ENCODE measurements at regions not wholly inside any gene's neighbourhood (a gene's known extent, or its start where the extent isn't known, plus 50 kb on each side); places are given as distances from the start of the nearest gene placed in this dataset.

GRCh38 chr15:94666553-94666952, 435.2 kb downstream of the MCTP2 start:
- H3K27me3 ChIP-seq (ENCODE audit: control insufficient read depth, extremely low read depth, insufficient read depth, low read length): peaks cover 3% of the 10 kb centered on the region
- no peaks in the 10 kb centered on the region for H4K20me1 ChIP-seq (ENCODE audit: control insufficient read depth, extremely low read depth, insufficient read depth, low read length)
- H3K4me1 ChIP-seq (ENCODE audit: control insufficient read depth, extremely low read depth, insufficient read depth, low read length): no peaks in the 10 kb centered on the region
- dilution Hi-C loops (cut with MboI; ENCODE audit: extremely low pct_ligation_motif_present, low sequenced_read_pairs): no loop called here
- DNase-seq (ENCODE audit: low read depth, low spot score) (no peak), FAIRE-seq (no peak)
- H3K4me2 ChIP-seq (ENCODE audit: control insufficient read depth, extremely low read depth, insufficient read depth, low read depth, low read length): no peak overlapping the region
- no peaks in the 10 kb centered on the region for H3K9me1 ChIP-seq (ENCODE audit: control insufficient read depth, extremely low read depth, insufficient read depth, low read length)
- TF ChIP-seq CTCF (optimal IDR thresholded peaks at IDR 0.05 in 1 of 3, IDR thresholded peaks at IDR 0.05 in 1 of 3, conservative IDR thresholded peaks at IDR 0.05 in 1 of 3; ENCODE audit: extremely low read depth in 1 of 3, insufficient read depth in 2 of 3, low read length in 3 of 3): peak in 1 of 3 experiments; percentile 22
- TF ChIP-seq EZH2 (IDR thresholded peaks at IDR 0.05; ENCODE audit: low read length): no peak
- H3K36me3 ChIP-seq (ENCODE audit: control insufficient read depth in 2 of 2, extremely low read depth in 1 of 2, insufficient read depth in 2 of 2, low read length in 2 of 2): no peaks in the 10 kb centered on the region
- H3K79me2 ChIP-seq (ENCODE audit: control insufficient read depth, insufficient read depth, low read length): no peaks in the 10 kb centered on the region
- no peak overlapping the region for H3K27ac ChIP-seq (ENCODE audit: control insufficient read depth, insufficient read depth, low read length)
- no peak overlapping the region for H3K4me3 ChIP-seq (ENCODE audit: control insufficient read depth in 2 of 3, extremely low read depth in 1 of 3, insufficient read depth in 2 of 3, low read depth in 1 of 3, low read length in 3 of 3)
- no peak overlapping the region for H3K9ac ChIP-seq (ENCODE audit: control insufficient read depth, extremely low read depth, insufficient read depth, low read length)
- no peak overlapping the region for H2AFZ ChIP-seq (ENCODE audit: control insufficient read depth, low read length)
- H3K9me3 ChIP-seq (ENCODE audit: control insufficient read depth, low read depth, low read length): no peaks in the 10 kb centered on the region

GRCh38 chr15:94667109-94667508, 435.7 kb downstream of the MCTP2 start:
- Histone ChIP-seq H3K4me3 (ENCODE audit: control insufficient read depth in 2 of 3, extremely low read depth in 1 of 3, insufficient read depth in 2 of 3, low read depth in 1 of 3, low read length in 3 of 3) (no peak overlapping the region), H3K4me2 (ENCODE audit: control insufficient read depth, extremely low read depth, insufficient read depth, low read depth, low read length) (no peak overlapping the region), H3K79me2 (ENCODE audit: control insufficient read depth, insufficient read depth, low read length) (no peaks in the 10 kb centered on the region), H3K27me3 (ENCODE audit: control insufficient read depth, extremely low read depth, insufficient read depth, low read length) (peaks cover 3% of the 10 kb centered on the region), H3K27ac (ENCODE audit: control insufficient read depth, insufficient read depth, low read length) (no peak overlapping the region), H3K9me1 (ENCODE audit: control insufficient read depth, extremely low read depth, insufficient read depth, low read length) (no peaks in the 10 kb centered on the region), H3K36me3 (ENCODE audit: control insufficient read depth in 2 of 2, extremely low read depth in 1 of 2, insufficient read depth in 2 of 2, low read length in 2 of 2) (no peaks in the 10 kb centered on the region), H2AFZ (ENCODE audit: control insufficient read depth, low read length) (no peak overlapping the region), H3K4me1 (ENCODE audit: control insufficient read depth, extremely low read depth, insufficient read depth, low read length) (no peaks in the 10 kb centered on the region), H3K9ac (ENCODE audit: control insufficient read depth, extremely low read depth, insufficient read depth, low read length) (no peak overlapping the region), H3K9me3 (ENCODE audit: control insufficient read depth, low read depth, low read length) (no peaks in the 10 kb centered on the region), H4K20me1 (ENCODE audit: control insufficient read depth, extremely low read depth, insufficient read depth, low read length) (no peaks in the 10 kb centered on the region)
- TF ChIP-seq CTCF (optimal IDR thresholded peaks at IDR 0.05 in 1 of 3, IDR thresholded peaks at IDR 0.05 in 1 of 3, conservative IDR thresholded peaks at IDR 0.05 in 1 of 3; ENCODE audit: extremely low read depth in 1 of 3, insufficient read depth in 2 of 3, low read length in 3 of 3) (no peak), EZH2 (IDR thresholded peaks at IDR 0.05; ENCODE audit: low read length) (no peak)
- FAIRE-seq: no peak
- DNase-seq (ENCODE audit: low read depth, low spot score): no peak
- dilution Hi-C loops (cut with MboI; ENCODE audit: extremely low pct_ligation_motif_present, low sequenced_read_pairs): no loop called here

Data from keratinocyte (primary cell).